RWPE1 (cell line): ENCODE measurements at regions not wholly inside any gene's neighbourhood (a gene's known extent, or its start where the extent isn't known, plus 50 kb on each side); places are given as distances from the start of the nearest gene placed in this dataset.

ENCODE experiments used
- CTCF ChIA-PET: fragments of 350-600 bp; sonication (Branson Sonifier 250); formaldehyde crosslinking; extraction: SDS; loops from one replicate; lab custom pipeline; 2021; lab: Yijun Ruan, JAX
- POLR2A ChIA-PET: fragments of 400-600 bp; formaldehyde crosslinking; extraction: SDS; loops from one replicate; lab custom pipeline; 2020; ENCODE audit warnings: antibody characterized with exemption; ENCODE audit not compliant: low non-redundant PET; lab: Yijun Ruan, JAX
- DNase-seq: peaks from one replicate; pipeline ENCODE4 v3.0.0; 2012; ENCODE audit warnings: low spot score
- H3K27ac ChIP-seq: fragments of 450-650 bp; 2 replicates; pipeline ENCODE4 v1.5.1; 2017
- CTCF ChIP-seq: fragments of 450-650 bp; conservative IDR thresholded peaks from 2 replicates; pipeline ENCODE4 v1.5.1; 2017; ENCODE audit warnings: low read depth, mild to moderate bottlenecking

GRCh38 chr13:81990652-81991051 is 1649.7 kb upstream of the SPRY2 start:
- DNase-seq = no peak
- POLR2A ChIA-PET = no interaction called here
- H3K27ac ChIP-seq = no peak overlapping the region
- CTCF ChIA-PET = no interaction called here
- no peak for TF ChIP-seq CTCF

DNA sequence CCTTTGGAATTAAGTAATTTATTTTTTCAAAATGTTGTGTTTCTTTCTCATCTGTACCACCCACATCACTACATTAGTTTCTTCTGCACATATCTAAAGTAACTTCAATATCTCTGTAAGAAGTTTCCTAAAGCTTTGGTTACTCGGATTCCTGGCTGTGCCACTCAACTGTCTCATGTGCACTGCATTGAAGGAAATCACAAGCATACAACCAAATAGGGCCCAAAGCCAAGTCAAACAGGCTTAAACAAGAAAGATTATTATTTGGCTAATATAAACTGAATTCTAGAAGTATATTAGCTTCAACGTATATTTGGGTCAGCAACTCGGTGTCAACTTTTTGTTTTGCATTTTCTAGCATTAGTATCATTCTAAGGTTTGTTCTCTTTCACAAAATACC is 1647.6 kb upstream of the SPRY2 start:
- DNase-seq = no peak
- CTCF ChIA-PET = no interaction called here
- no peak overlapping the region for H3K27ac ChIP-seq
- POLR2A ChIA-PET = no interaction called here
- no peak for TF ChIP-seq CTCF

DNA sequence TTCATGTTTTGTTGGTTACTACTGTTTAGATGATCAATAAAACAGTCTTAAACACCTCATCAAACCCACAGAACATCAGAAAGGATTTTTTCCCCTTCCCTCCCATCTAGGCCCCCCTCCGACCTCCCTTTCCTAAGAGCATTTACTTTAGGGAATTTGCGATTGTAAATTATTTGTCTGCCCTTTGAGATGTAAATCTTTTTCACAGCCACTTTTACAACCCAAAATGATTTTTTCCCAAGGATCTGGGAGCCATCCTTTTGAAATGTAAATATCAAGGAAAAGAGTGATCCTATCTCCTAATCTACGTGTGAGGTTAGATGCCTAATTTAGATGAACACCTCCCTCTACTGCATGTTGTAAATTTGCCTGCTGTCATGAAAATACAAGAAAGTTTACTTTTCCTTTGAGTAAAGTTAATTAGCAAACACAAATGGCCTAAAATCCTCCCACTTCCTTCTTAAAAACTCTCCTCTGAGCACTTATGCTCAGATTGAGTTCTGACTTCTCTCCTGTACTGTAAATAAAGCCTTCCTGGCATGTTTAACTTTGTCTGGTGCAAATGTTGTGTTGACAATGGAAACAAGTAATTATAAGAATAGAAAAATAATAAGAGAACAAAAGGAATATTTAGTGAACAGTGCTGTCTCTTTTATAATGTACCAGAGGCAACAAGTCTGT is 1646.9 kb upstream of the SPRY2 start:
- ChIA-PET CTCF (no interaction called here), POLR2A (no interaction called here)
- no peak for TF ChIP-seq CTCF
- no peak for DNase-seq
- no peak overlapping the region for H3K27ac ChIP-seq

DNA sequence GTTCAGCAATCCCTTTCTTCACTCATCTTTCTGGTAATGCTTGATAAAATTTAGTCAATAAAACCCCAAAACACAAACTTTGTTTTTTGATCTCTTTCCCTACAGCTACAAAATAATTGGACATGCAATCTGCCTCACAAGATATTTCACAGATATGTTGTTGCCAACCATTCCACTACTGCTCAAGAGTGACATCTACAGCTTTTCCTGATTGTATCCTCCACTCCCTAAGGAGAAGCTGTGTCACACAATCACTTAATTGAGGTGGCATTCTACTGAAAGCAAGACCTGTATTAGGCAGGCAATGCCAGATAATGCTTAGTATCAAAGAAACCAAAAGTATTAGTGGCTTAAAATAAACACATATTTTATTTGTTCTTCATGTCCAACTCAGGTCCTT is 1646.2 kb upstream of the SPRY2 start:
- no peak for DNase-seq
- CTCF ChIA-PET = no interaction called here
- POLR2A ChIA-PET = no interaction called here
- no peak overlapping the region for H3K27ac ChIP-seq
- TF ChIP-seq CTCF = no peak

GRCh38 chr13:81986308-81986707 is 1645.4 kb upstream of the SPRY2 start:
- ChIA-PET POLR2A (no interaction called here), CTCF (interaction anchor here (0.6 kb wide), 1 partner anchor 859 kb away, joined by 3 read pairs; no protein-coding TSS in a partner anchor)
- DNase-seq = no peak
- no peak overlapping the region for H3K27ac ChIP-seq
- TF ChIP-seq CTCF = no peak

GRCh38 chr13:81957121-81957520 is 1616.2 kb upstream of the SPRY2 start:
- DNase-seq = no peak
- TF ChIP-seq CTCF = no peak
- POLR2A ChIA-PET = no interaction called here
- H3K27ac ChIP-seq = no peak overlapping the region
- CTCF ChIA-PET = no interaction called here
